Astrocyte (in vitro differentiated cells and primary cell): ENCODE measurements at regions not wholly inside any gene's neighbourhood (a gene's known extent, or its start where the extent isn't known, plus 50 kb on each side); places are given as distances from the start of the nearest gene placed in this dataset.

Source experiments
- DNase-seq: peaks from one replicate; pipeline ENCODE4 v3.0.0-alpha.2; 2010; ENCODE audit warnings: low read depth
- FAIRE-seq: peaks from 2 replicates; lab custom pipeline; 2011; peaks lifted over from hg19 to GRCh38; lab: Jason Lieb, UNC
- H2AFZ ChIP-seq: 2 replicates; pipeline ENCODE4 v1.6.0; 2012; ENCODE audit warnings: low read depth, low read length, inconsistent platforms
- H3K27ac ChIP-seq: 2 replicates; pipeline ENCODE4 v1.5.1; 2011; ENCODE audit warnings: low read depth, low read length, inconsistent platforms
- H3K27me3 ChIP-seq: 2 replicates; pipeline ENCODE4 v1.6.0; 2011; ENCODE audit warnings: low read length, inconsistent platforms; ENCODE audit not compliant: insufficient read depth
- H3K36me3 ChIP-seq: 2 replicates; pipeline ENCODE4 v1.5.1; 2011; ENCODE audit warnings: low read length, inconsistent platforms; ENCODE audit not compliant: insufficient read depth
- H3K4me1 ChIP-seq: 2 replicates; pipeline ENCODE4 v1.5.1; 2011; ENCODE audit warnings: low read length, inconsistent platforms; ENCODE audit not compliant: insufficient read depth
- H3K4me2 ChIP-seq: 2 replicates; pipeline ENCODE4 v1.6.0; 2012; ENCODE audit warnings: low read length, inconsistent platforms
- H3K4me3 ChIP-seq: 2 replicates; pipeline ENCODE4 v1.5.1; 2011; ENCODE audit warnings: low read depth, mild to moderate bottlenecking, low read length, inconsistent platforms; ENCODE audit not compliant: insufficient read depth
- H3K79me2 ChIP-seq: 2 replicates; pipeline ENCODE4 v1.6.0; 2012; ENCODE audit warnings: mild to moderate bottlenecking, low read length, inconsistent platforms; ENCODE audit not compliant: insufficient read depth
- H3K9ac ChIP-seq: 2 replicates; pipeline ENCODE4 v1.6.0; 2012; ENCODE audit warnings: mild to moderate bottlenecking, low read length, inconsistent platforms
- H3K9me3 ChIP-seq: 2 replicates; pipeline ENCODE4 v1.5.1; 2012; ENCODE audit warnings: low read depth, mild to moderate bottlenecking, low read length, inconsistent platforms; ENCODE audit not compliant: insufficient read depth
- H4K20me1 ChIP-seq: 2 replicates; pipeline ENCODE4 v1.6.0; 2012; ENCODE audit warnings: low read length, inconsistent platforms; ENCODE audit not compliant: insufficient read depth
- H3K27ac Mint-ChIP-seq: one replicate; pipeline ENCODE4 v1.8.0; 2021; ENCODE audit warnings: mild to moderate bottlenecking, mixed read lengths; ENCODE audit not compliant: unreplicated experiment
- H3K27me3 Mint-ChIP-seq: one replicate; pipeline ENCODE4 v1.8.0; 2021; ENCODE audit warnings: low read depth, mixed read lengths; ENCODE audit not compliant: unreplicated experiment
- H3K36me3 Mint-ChIP-seq: one replicate; pipeline ENCODE4 v1.8.0; 2021; ENCODE audit warnings: low read depth, mixed read lengths; ENCODE audit not compliant: unreplicated experiment
- H3K4me1 Mint-ChIP-seq: one replicate; pipeline ENCODE4 v1.8.0; 2021; ENCODE audit warnings: low read depth, mixed read lengths; ENCODE audit not compliant: unreplicated experiment
- H3K4me3 Mint-ChIP-seq: one replicate; pipeline ENCODE4 v1.8.0; 2021; ENCODE audit warnings: mild to moderate bottlenecking, moderate library complexity, mixed read lengths; ENCODE audit not compliant: unreplicated experiment
- H3K9me3 Mint-ChIP-seq: one replicate; pipeline ENCODE4 v1.8.0; 2021; ENCODE audit warnings: mild to moderate bottlenecking, mixed read lengths; ENCODE audit not compliant: unreplicated experiment
- CTCF ChIP-seq: IDR thresholded peaks from 2 replicates; pipeline ENCODE4 v1.5.1; 2011; ENCODE audit warnings: low read depth, mild to moderate bottlenecking, inconsistent platforms, low read length, moderate library complexity; ENCODE audit not compliant: insufficient read depth
- EZH2 ChIP-seq: IDR thresholded peaks from 2 replicates; pipeline ENCODE4 v1.6.1; 2012; ENCODE audit warnings: mild to moderate bottlenecking, low read length, inconsistent platforms; ENCODE audit not compliant: insufficient read depth

- Mint-ChIP-seq H3K27ac (no peak overlapping the region), H3K36me3 (no peaks in the 10 kb centered on the region), H3K4me3 (no peak overlapping the region), H3K4me1 (no peaks in the 10 kb centered on the region), H3K27me3 (peaks cover 66% of the 10 kb centered on the region), H3K9me3 (peaks cover 7% of the 10 kb centered on the region)
- FAIRE-seq: no peak
- H3K36me3 ChIP-seq: no peaks in the 10 kb centered on the region
- no peaks in the 10 kb centered on the region for H3K4me1 ChIP-seq
- no peaks in the 10 kb centered on the region for H3K9me3 ChIP-seq
- no peaks in the 10 kb centered on the region for H3K79me2 ChIP-seq
- H3K4me3 ChIP-seq: no peak overlapping the region
- H3K27ac ChIP-seq: no peak overlapping the region
- no peak for DNase-seq
- no peak overlapping the region for H3K9ac ChIP-seq
- H3K4me2 ChIP-seq: no peak overlapping the region
- no peak overlapping the region for H2AFZ ChIP-seq
- no peaks in the 10 kb centered on the region for H4K20me1 ChIP-seq
- TF ChIP-seq EZH2: no peak
- H3K27me3 ChIP-seq: peaks cover 38% of the 10 kb centered on the region
Observed at GRCh38 chr10:78388331-78389050, 354.8 kb downstream of the RPS24 start.

GRCh38 chr10:78389419-78389818 lies 355.8 kb downstream of the RPS24 start:
- Histone ChIP-seq H4K20me1 (no peaks in the 10 kb centered on the region), H3K4me1 (no peaks in the 10 kb centered on the region), H3K27ac (no peak overlapping the region), H3K79me2 (no peaks in the 10 kb centered on the region), H3K36me3 (no peaks in the 10 kb centered on the region), H3K9me3 (no peaks in the 10 kb centered on the region), H3K4me2 (no peak overlapping the region), H3K27me3 (peaks cover 38% of the 10 kb centered on the region), H2AFZ (no peak overlapping the region), H3K4me3 (no peak overlapping the region), H3K9ac (no peak overlapping the region)
- H3K27me3 Mint-ChIP-seq: peaks cover 57% of the 10 kb centered on the region
- no peaks in the 10 kb centered on the region for H3K4me1 Mint-ChIP-seq
- TF ChIP-seq CTCF: no peak
- no peak for TF ChIP-seq EZH2
- peaks cover 7% of the 10 kb centered on the region for H3K9me3 Mint-ChIP-seq
- no peak for DNase-seq
- H3K4me3 Mint-ChIP-seq: no peak overlapping the region
- FAIRE-seq: no peak
- no peaks in the 10 kb centered on the region for H3K36me3 Mint-ChIP-seq
- H3K27ac Mint-ChIP-seq: no peak overlapping the region

- TF ChIP-seq EZH2 (no peak), CTCF (no peak)
- H3K79me2 ChIP-seq: no peaks in the 10 kb centered on the region
- no peak overlapping the region for H2AFZ ChIP-seq
- H4K20me1 ChIP-seq: no peaks in the 10 kb centered on the region
- no peak overlapping the region for H3K4me2 ChIP-seq
- H3K9me3 ChIP-seq: no peaks in the 10 kb centered on the region
- no peaks in the 10 kb centered on the region for H3K4me1 ChIP-seq
- Mint-ChIP-seq H3K27me3 (peaks cover 52% of the 10 kb centered on the region), H3K36me3 (no peaks in the 10 kb centered on the region), H3K27ac (no peak overlapping the region), H3K9me3 (peaks cover 2% of the 10 kb centered on the region), H3K4me3 (no peak overlapping the region), H3K4me1 (no peaks in the 10 kb centered on the region)
- no peaks in the 10 kb centered on the region for H3K36me3 ChIP-seq
- no peak overlapping the region for H3K9ac ChIP-seq
- DNase-seq (no peak), FAIRE-seq (no peak)
- H3K27me3 ChIP-seq: peaks cover 38% of the 10 kb centered on the region
- H3K4me3 ChIP-seq: no peak overlapping the region
- H3K27ac ChIP-seq: no peak overlapping the region
Observed at GRCh38 chr10:78390051-78390450, 356.4 kb downstream of the RPS24 start.
